ENCODE measurements at regions not wholly inside any gene's neighbourhood (a gene's known extent, or its start where the extent isn't known, plus 50 kb on each side); places are given as distances from the start of the nearest gene placed in this dataset.
"Not testable (repeated sequence)": the region's sequence is repeated elsewhere in the genome, so short reads cannot be mapped to it uniquely, and the experiment has no call there.

DNA sequence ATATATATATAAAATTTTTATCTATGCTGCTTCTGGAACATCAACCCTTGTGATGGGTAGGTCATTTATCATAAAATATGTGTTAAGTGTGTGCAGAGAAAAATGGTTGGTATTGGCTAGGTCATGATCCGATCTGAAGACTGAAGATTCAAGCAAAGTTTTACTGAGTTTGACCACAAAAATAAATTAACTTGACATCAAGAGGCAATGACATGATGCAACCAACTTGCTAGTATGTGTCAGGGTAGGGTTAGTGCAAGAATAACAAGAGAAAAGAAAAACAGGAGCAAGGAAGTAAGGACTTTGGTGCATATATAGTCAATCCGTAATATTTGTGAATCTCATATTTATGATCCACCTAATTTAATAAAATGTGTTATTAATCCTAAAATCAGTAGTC is 1202.0 kb upstream of the ADGRB3 start:
- Histone ChIP-seq H3K4me1 (ENCODE audit: insufficient read depth, low read length) (no peaks in the 10 kb centered on the region), H3K27ac (ENCODE audit: low read length) (no peak overlapping the region), H3K4me3 (ENCODE audit: low read depth in 1 of 2, low read length in 2 of 2) (no peak overlapping the region), H3K36me3 (ENCODE audit: insufficient read depth, low read length) (no peaks in the 10 kb centered on the region), H4K20me1 (ENCODE audit: insufficient read depth, low read length) (no peaks in the 10 kb centered on the region), H3K9ac (ENCODE audit: low read depth, low read length) (no peak overlapping the region), H3K79me2 (ENCODE audit: insufficient read depth, low read length) (no peaks in the 10 kb centered on the region), H2AFZ (ENCODE audit: low read depth, low read length) (no peak overlapping the region), H3K4me2 (ENCODE audit: insufficient read depth, low read length) (no peak overlapping the region), H3K27me3 (ENCODE audit: insufficient read depth, low read length, poor library complexity) (no peaks in the 10 kb centered on the region), H3K9me3 (ENCODE audit: insufficient read depth, low read length, severe bottlenecking) (no peaks in the 10 kb centered on the region)
- TF ChIP-seq, protein P1, sequence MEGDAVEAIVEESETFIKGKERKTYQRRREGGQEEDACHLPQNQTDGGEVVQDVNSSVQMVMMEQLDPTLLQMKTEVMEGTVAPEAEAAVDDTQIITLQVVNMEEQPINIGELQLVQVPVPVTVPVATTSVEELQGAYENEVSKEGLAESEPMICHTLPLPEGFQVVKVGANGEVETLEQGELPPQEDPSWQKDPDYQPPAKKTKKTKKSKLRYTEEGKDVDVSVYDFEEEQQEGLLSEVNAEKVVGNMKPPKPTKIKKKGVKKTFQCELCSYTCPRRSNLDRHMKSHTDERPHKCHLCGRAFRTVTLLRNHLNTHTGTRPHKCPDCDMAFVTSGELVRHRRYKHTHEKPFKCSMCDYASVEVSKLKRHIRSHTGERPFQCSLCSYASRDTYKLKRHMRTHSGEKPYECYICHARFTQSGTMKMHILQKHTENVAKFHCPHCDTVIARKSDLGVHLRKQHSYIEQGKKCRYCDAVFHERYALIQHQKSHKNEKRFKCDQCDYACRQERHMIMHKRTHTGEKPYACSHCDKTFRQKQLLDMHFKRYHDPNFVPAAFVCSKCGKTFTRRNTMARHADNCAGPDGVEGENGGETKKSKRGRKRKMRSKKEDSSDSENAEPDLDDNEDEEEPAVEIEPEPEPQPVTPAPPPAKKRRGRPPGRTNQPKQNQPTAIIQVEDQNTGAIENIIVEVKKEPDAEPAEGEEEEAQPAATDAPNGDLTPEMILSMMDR (IDR thresholded peaks at IDR 0.05; ENCODE audit: borderline replicate concordance, extremely low read depth, low read length, poor library complexity, severe bottlenecking) = no peak
- no peak for TF ChIP-seq EZH2 (IDR thresholded peaks at IDR 0.05; ENCODE audit: borderline replicate concordance, low read depth, low read length, severe bottlenecking)
- ATAC-seq (ENCODE audit: insufficient read depth, low read depth) (peak; percentile 22; the same call in 1 of the 3 replicates), DNase-seq (no peak)

DNA sequence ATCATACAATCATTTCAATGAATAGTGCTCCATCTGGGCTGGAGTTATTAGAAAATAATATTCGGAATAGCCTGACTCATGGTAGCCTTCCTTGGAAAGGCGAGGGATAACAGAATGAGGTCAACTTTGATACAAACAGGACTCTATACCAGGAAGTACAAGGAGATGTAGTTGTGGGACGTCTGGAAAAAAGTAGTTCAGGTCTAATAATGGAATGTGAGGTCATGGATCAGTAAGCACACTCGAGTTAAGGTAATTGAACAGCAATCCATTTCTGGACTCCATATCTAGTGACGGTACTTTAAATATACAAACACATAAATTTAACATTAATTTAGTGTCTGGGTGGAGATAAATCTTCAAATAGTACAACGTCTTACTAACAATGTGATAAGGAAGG is 1204.0 kb upstream of the ADGRB3 start:
- no peak overlapping the region for H2AFZ ChIP-seq (ENCODE audit: low read depth, low read length)
- H3K27me3 ChIP-seq (ENCODE audit: insufficient read depth, low read length, poor library complexity) = no peaks in the 10 kb centered on the region
- no peak overlapping the region for H3K4me3 ChIP-seq (ENCODE audit: low read depth in 1 of 2, low read length in 2 of 2)
- no peak overlapping the region for H3K27ac ChIP-seq (ENCODE audit: low read length)
- ATAC-seq (ENCODE audit: insufficient read depth, low read depth) = no peak
- no peak for DNase-seq
- H4K20me1 ChIP-seq (ENCODE audit: insufficient read depth, low read length) = no peaks in the 10 kb centered on the region
- no peaks in the 10 kb centered on the region for H3K4me1 ChIP-seq (ENCODE audit: insufficient read depth, low read length)
- no peak overlapping the region for H3K4me2 ChIP-seq (ENCODE audit: insufficient read depth, low read length)
- H3K9me3 ChIP-seq (ENCODE audit: insufficient read depth, low read length, severe bottlenecking) = no peaks in the 10 kb centered on the region
- H3K79me2 ChIP-seq (ENCODE audit: insufficient read depth, low read length) = no peaks in the 10 kb centered on the region
- H3K36me3 ChIP-seq (ENCODE audit: insufficient read depth, low read length) = no peaks in the 10 kb centered on the region
- H3K9ac ChIP-seq (ENCODE audit: low read depth, low read length) = no peak overlapping the region
- TF ChIP-seq, protein P1 (IDR thresholded peaks at IDR 0.05; ENCODE audit: borderline replicate concordance, extremely low read depth, low read length, poor library complexity, severe bottlenecking) = no peak
- TF ChIP-seq EZH2 (IDR thresholded peaks at IDR 0.05; ENCODE audit: borderline replicate concordance, low read depth, low read length, severe bottlenecking) = no peak

DNA sequence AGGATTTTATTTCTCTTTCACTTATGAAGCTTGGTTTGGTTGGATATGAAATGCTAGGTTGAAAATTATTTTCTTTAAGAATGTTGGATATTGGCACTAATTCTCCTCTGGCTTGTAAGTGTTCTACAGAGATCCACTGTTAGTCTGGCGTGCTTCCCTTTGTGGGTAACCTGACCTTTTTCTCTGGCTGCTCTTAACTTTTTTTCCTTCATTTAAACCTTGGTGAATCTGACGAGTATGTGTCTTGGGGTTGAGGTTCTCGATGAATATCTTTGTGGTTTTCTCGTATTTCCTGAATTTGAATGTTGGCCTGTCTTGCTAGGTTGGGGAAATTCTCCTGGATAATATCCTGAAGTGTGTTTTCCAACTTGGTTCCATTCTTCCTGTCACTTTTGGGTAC is 1208.4 kb upstream of the ADGRB3 start:
- not testable (repeated sequence) for H3K9me3 ChIP-seq (ENCODE audit: insufficient read depth, low read length, severe bottlenecking); H3K27ac ChIP-seq (ENCODE audit: low read length); H3K4me2 ChIP-seq (ENCODE audit: insufficient read depth, low read length); H2AFZ ChIP-seq (ENCODE audit: low read depth, low read length); H3K4me3 ChIP-seq (ENCODE audit: low read depth in 1 of 2, low read length in 2 of 2); H4K20me1 ChIP-seq (ENCODE audit: insufficient read depth, low read length); H3K36me3 ChIP-seq (ENCODE audit: insufficient read depth, low read length); DNase-seq; H3K79me2 ChIP-seq (ENCODE audit: insufficient read depth, low read length); H3K9ac ChIP-seq (ENCODE audit: low read depth, low read length); ATAC-seq (ENCODE audit: insufficient read depth, low read depth); H3K4me1 ChIP-seq (ENCODE audit: insufficient read depth, low read length); H3K27me3 ChIP-seq (ENCODE audit: insufficient read depth, low read length, poor library complexity)

DNA sequence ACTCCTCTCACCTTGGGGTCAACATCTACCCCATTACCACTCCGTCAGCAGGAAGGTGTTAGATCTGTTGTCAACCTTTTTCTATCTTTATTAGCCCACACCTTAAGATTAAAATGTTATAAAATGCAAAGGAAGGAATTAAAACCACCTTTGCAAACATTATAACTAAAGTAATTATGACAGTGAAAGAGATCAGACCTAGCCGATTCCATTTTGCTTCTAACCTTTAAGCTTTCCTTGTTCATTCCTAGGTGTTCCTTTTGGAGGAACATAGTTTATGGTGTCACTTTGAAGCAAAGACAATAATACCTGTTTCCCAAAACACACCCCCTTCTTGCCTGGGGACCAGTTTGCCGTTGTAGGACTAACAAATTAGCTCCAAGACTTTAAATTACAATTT is 1223.0 kb upstream of the ADGRB3 start:
- DNase-seq (no peak), ATAC-seq (ENCODE audit: insufficient read depth, low read depth) (no peak)
- H3K9me3 ChIP-seq (ENCODE audit: insufficient read depth, low read length, severe bottlenecking) = no peaks in the 10 kb centered on the region
- no peak overlapping the region for H3K9ac ChIP-seq (ENCODE audit: low read depth, low read length)
- no peak overlapping the region for H3K4me3 ChIP-seq (ENCODE audit: low read depth in 1 of 2, low read length in 2 of 2)
- H3K4me1 ChIP-seq (ENCODE audit: insufficient read depth, low read length) = no peaks in the 10 kb centered on the region
- H3K27me3 ChIP-seq (ENCODE audit: insufficient read depth, low read length, poor library complexity) = no peaks in the 10 kb centered on the region
- no peak overlapping the region for H2AFZ ChIP-seq (ENCODE audit: low read depth, low read length)
- H3K36me3 ChIP-seq (ENCODE audit: insufficient read depth, low read length) = no peaks in the 10 kb centered on the region
- no peaks in the 10 kb centered on the region for H3K79me2 ChIP-seq (ENCODE audit: insufficient read depth, low read length)
- TF ChIP-seq EZH2 (IDR thresholded peaks at IDR 0.05; ENCODE audit: borderline replicate concordance, low read depth, low read length, severe bottlenecking) = no peak
- TF ChIP-seq, protein P1 (IDR thresholded peaks at IDR 0.05; ENCODE audit: borderline replicate concordance, extremely low read depth, low read length, poor library complexity, severe bottlenecking) = no peak
- no peak overlapping the region for H3K4me2 ChIP-seq (ENCODE audit: insufficient read depth, low read length)
- H4K20me1 ChIP-seq (ENCODE audit: insufficient read depth, low read length) = no peaks in the 10 kb centered on the region
- H3K27ac ChIP-seq (ENCODE audit: low read length) = no peak overlapping the region
